Thyroid gland (tissue), 4 donors: ENCODE measurements at regions not wholly inside any gene's neighbourhood (a gene's known extent, or its start where the extent isn't known, plus 50 kb on each side); places are given as distances from the start of the nearest gene placed in this dataset.

Experiments used
- DNase-seq, 2 donors: peaks; one replicate each; pipeline ENCODE4 v3.0.0-alpha.2; 2019
- H3K27ac ChIP-seq, 3 donors: fragments of 200-600 bp; sonication (generic); 1 replicate in 2 of 3; 2 replicates in 1 of 3; pipeline ENCODE4 v1.5.1; 2016 to 2019; ENCODE audit warnings: mild to moderate bottlenecking in 1 of 3, moderate library complexity in 1 of 3
- H3K27me3 ChIP-seq: fragments of 200-600 bp; sonication (generic); one replicate; pipeline ENCODE4 v1.5.1; 2019
- H3K36me3 ChIP-seq, 2 donors: fragments of 200-600 bp; sonication (generic); one replicate each; pipeline ENCODE4 v1.5.1; 2016 to 2019
- H3K4me1 ChIP-seq, 2 donors: fragments of 200-600 bp; sonication (generic); one replicate each; pipeline ENCODE4 v1.5.1; 2017 to 2019
- H3K4me3 ChIP-seq, 3 donors: fragments of 200-600 bp; sonication (generic); replicated peaks in 1 of 3; 1 replicate in 2 of 3; 2 replicates in 1 of 3; pipeline ENCODE4 v1.5.1; 2016; ENCODE audit warnings: mild to moderate bottlenecking in 1 of 3
- H3K9me3 ChIP-seq: fragments of 200-600 bp; sonication (generic); one replicate; pipeline ENCODE4 v1.5.1; 2017
- CTCF ChIP-seq, 6 experiments: fragments of 200-600 bp in 3 of 6; fragments of 450-650 bp in 3 of 6; sonication (generic) in 3 of 6; IDR thresholded peaks; one replicate each; pipeline ENCODE4 v1.5.1; 2016 to 2019; ENCODE audit warnings: antibody characterized with exemption in 6 of 6, mild to moderate bottlenecking in 2 of 6, inconsistent platforms in 1 of 6, moderate library complexity in 1 of 6
- POLR2A ChIP-seq, 2 donors: fragments of 450-650 bp; IDR thresholded peaks; one replicate each; pipeline ENCODE4 v1.6.1; 2017; ENCODE audit warnings: antibody characterized with exemption in 2 of 2, mild to moderate bottlenecking in 2 of 2, moderate library complexity in 1 of 2
- WGBS, 2 donors: methylation state at CpG; one replicate each; pipeline ENCODE4 v1.1.5; 2017; 5-methylcytosine and 5-hydroxymethylcytosine counted together
- intact Hi-C: fragments of 100-400 bp; cut with DNase I; formaldehyde crosslinking; loops from one replicate; pipeline ENCODE4 v1.15.1; 2023

GRCh38 chrX:18065956-18066355 lies 154.7 kb downstream of the BEND2 start:
- Histone ChIP-seq H3K4me3 (no peak overlapping the region), H3K36me3 (no peaks in the 10 kb centered on the region), H3K9me3 (no peaks in the 10 kb centered on the region), H3K4me1 (no peaks in the 10 kb centered on the region), H3K27me3 (no peaks in the 10 kb centered on the region), H3K27ac (no peak overlapping the region)
- no peak for DNase-seq
- TF ChIP-seq CTCF (IDR thresholded peaks at IDR 0.05), result no peak
- TF ChIP-seq POLR2A (IDR thresholded peaks at IDR 0.05), result no peak
- intact Hi-C loops, result no loop called here
- 46 to 47% methylated on average over 6 of the region's 6 CpGs for WGBS, 2 donors

GRCh38 chrX:18051690-18052089 lies 169.0 kb downstream of the BEND2 start:
- intact Hi-C loops, result no loop called here
- WGBS, 2 donors, result 59 to 72% methylated on average over 1 of the region's 1 CpG
- H3K36me3 ChIP-seq, result no peaks in the 10 kb centered on the region
- H3K27me3 ChIP-seq, result no peaks in the 10 kb centered on the region
- TF ChIP-seq CTCF (IDR thresholded peaks at IDR 0.05) (no peak), POLR2A (IDR thresholded peaks at IDR 0.05) (no peak)
- DNase-seq, result no peak
- H3K9me3 ChIP-seq, result no peaks in the 10 kb centered on the region
- no peak overlapping the region for H3K27ac ChIP-seq
- no peak overlapping the region for H3K4me3 ChIP-seq
- H3K4me1 ChIP-seq, result no peaks in the 10 kb centered on the region

GRCh38 chrX:18047491-18047890 lies 173.2 kb downstream of the BEND2 start:
- 76 to 78% methylated on average over 3 of the region's 3 CpGs for WGBS, 2 donors
- no peaks in the 10 kb centered on the region for H3K27me3 ChIP-seq
- H3K4me3 ChIP-seq, result no peak overlapping the region
- no peak for TF ChIP-seq CTCF (IDR thresholded peaks at IDR 0.05)
- TF ChIP-seq POLR2A (IDR thresholded peaks at IDR 0.05), result no peak
- intact Hi-C loops, result no loop called here
- no peaks in the 10 kb centered on the region for H3K4me1 ChIP-seq
- no peak overlapping the region for H3K27ac ChIP-seq
- H3K36me3 ChIP-seq, result no peaks in the 10 kb centered on the region
- H3K9me3 ChIP-seq, result no peaks in the 10 kb centered on the region
- no peak for DNase-seq

- Histone ChIP-seq H3K4me3 (no peak overlapping the region), H3K4me1 (no peaks in the 10 kb centered on the region), H3K27ac (no peak overlapping the region), H3K27me3 (no peaks in the 10 kb centered on the region), H3K9me3 (no peaks in the 10 kb centered on the region), H3K36me3 (no peaks in the 10 kb centered on the region)
- intact Hi-C loops, result no loop called here
- DNase-seq, result no peak
- 33 to 85% methylated on average over 2 of the region's 2 CpGs for WGBS, 2 donors
- TF ChIP-seq POLR2A (IDR thresholded peaks at IDR 0.05) (no peak), CTCF (IDR thresholded peaks at IDR 0.05) (no peak)
Measured at GRCh38 chrX:18045436-18045835, 175.2 kb downstream of the BEND2 start.

GRCh38 chrX:18042776-18043175 lies 177.9 kb downstream of the BEND2 start:
- intact Hi-C loops, result no loop called here
- Histone ChIP-seq H3K27me3 (no peaks in the 10 kb centered on the region), H3K4me1 (no peaks in the 10 kb centered on the region), H3K27ac (no peak overlapping the region), H3K36me3 (no peaks in the 10 kb centered on the region), H3K4me3 (no peak overlapping the region), H3K9me3 (no peaks in the 10 kb centered on the region)
- TF ChIP-seq CTCF (IDR thresholded peaks at IDR 0.05), result no peak
- TF ChIP-seq POLR2A (IDR thresholded peaks at IDR 0.05), result no peak
- DNase-seq, result no peak
- 74 to 76% methylated on average over 5 of the region's 5 CpGs for WGBS, 2 donors
